PFSK-1 (cell line): ENCODE measurements at regions not wholly inside any gene's neighbourhood (a gene's known extent, or its start where the extent isn't known, plus 50 kb on each side); places are given as distances from the start of the nearest gene placed in this dataset.

Experiments used
- FOXP2 ChIP-seq: optimal IDR thresholded peaks from 2 replicates; pipeline ENCODE3; 2011; ENCODE audit warnings: borderline replicate concordance, control low read depth, inconsistent platforms; ENCODE audit not compliant: insufficient read depth; ENCODE audit errors: extremely low read length, extremely low read depth
- POLR2AphosphoS5 ChIP-seq: IDR thresholded peaks from 2 replicates; pipeline ENCODE4 v1.6.1; 2012; ENCODE audit warnings: low read depth, mild to moderate bottlenecking, control low read depth, low read length, moderate library complexity
- REST ChIP-seq, 2 experiments: IDR thresholded peaks; 2 replicates each; pipeline versions ENCODE4 v1.6.1 to v1.8.0; 2011 to 2012; ENCODE audit warnings: low read depth in 2 of 2, low read length in 2 of 2, control low read depth in 1 of 2, inconsistent platforms in 1 of 2, mild to moderate bottlenecking in 1 of 2, moderate library complexity in 1 of 2; ENCODE audit not compliant: insufficient read depth in 1 of 2
- SIN3A ChIP-seq: IDR thresholded peaks from 2 replicates; pipeline ENCODE4 v1.6.1; 2012; ENCODE audit warnings: mild to moderate bottlenecking, low read length, moderate library complexity, borderline replicate concordance; ENCODE audit not compliant: insufficient read depth
- TAF1 ChIP-seq: IDR thresholded peaks from 2 replicates; pipeline ENCODE4 v1.6.1; 2012; ENCODE audit warnings: low read length, control low read depth, borderline replicate concordance; ENCODE audit not compliant: insufficient read depth

DNA sequence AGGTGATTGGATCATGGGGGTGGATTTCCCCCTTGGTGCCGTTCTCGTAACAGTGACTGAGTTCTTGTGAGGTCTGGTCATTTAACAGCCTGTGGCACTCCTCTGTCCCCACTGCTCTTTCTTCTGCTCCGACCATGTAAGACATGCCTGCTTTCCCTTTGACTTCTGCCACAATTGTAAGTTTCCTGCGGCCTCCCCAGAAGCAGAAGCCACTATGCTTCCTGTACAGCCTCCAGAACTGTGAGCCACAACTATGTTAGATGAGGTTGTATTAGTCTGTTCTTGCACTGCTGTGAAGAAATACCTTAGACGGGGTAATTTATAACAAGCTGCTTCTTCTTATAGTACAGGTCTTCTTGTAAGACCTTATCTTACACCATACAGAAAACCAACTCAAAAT is 241.7 kb upstream of the KLF14 start:
- TF ChIP-seq POLR2AphosphoS5 (no peak), TAF1 (no peak), REST (IDR thresholded peaks at IDR 0.05; ENCODE audit: insufficient read depth in 1 of 2, low read depth in 2 of 2, low read length in 2 of 2) (no peak), SIN3A (no peak)

GRCh38 chr7:130982160-130982638 is 248.2 kb upstream of the KLF14 start:
- no peak for TF ChIP-seq REST (IDR thresholded peaks at IDR 0.05; ENCODE audit: insufficient read depth in 1 of 2, low read depth in 2 of 2, low read length in 2 of 2)
- no peak for TF ChIP-seq SIN3A
- TF ChIP-seq POLR2AphosphoS5, result no peak
- TF ChIP-seq TAF1, result no peak
- TF ChIP-seq FOXP2, result no peak

DNA sequence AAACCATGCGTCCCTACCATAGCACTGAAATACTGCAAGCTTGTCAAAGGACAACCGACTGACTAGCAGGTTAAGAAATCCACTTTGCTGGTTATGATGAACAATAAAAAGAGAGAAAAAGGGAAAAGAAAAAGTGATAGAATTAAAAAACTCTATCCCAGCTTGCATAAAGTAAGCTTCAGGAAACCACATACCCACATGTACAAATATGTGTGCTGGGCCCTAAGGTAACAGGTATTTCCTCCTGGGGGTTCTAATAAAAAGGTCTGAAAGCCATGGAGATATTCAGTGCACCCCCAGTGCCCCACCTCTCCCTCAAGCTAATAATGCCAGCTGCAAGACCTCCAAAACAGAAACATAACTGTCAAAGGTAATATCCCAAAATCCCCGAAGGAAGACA is 248.6 kb upstream of the KLF14 start:
- TF ChIP-seq POLR2AphosphoS5 (no peak), SIN3A (no peak), TAF1 (no peak), REST (IDR thresholded peaks at IDR 0.05; ENCODE audit: insufficient read depth in 1 of 2, low read depth in 2 of 2, low read length in 2 of 2) (no peak), FOXP2 (no peak)

DNA sequence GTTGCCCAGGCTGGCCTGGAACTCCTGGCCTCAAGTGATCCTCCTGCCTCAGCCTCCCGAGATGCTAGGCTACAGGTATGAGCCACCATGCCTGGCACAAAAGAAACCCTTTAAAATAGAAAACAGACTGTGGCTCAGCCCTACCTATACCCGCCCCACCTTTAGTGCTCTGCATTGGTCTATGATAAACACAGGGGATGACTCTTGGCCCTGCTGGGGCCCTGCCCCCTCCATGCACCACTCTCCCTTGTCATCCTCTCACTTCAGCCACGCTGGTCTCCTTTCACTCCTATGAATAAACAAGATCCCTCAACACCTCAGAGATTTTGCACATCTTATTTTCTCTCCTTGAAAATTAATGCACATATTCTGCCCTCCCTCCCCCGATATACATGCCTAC is 251.4 kb upstream of the KLF14 start:
- no peak for TF ChIP-seq SIN3A

- TF ChIP-seq TAF1, result no peak
Measured at GRCh38 chr7:130986261-130986690, 252.3 kb upstream of the KLF14 start.

DNA sequence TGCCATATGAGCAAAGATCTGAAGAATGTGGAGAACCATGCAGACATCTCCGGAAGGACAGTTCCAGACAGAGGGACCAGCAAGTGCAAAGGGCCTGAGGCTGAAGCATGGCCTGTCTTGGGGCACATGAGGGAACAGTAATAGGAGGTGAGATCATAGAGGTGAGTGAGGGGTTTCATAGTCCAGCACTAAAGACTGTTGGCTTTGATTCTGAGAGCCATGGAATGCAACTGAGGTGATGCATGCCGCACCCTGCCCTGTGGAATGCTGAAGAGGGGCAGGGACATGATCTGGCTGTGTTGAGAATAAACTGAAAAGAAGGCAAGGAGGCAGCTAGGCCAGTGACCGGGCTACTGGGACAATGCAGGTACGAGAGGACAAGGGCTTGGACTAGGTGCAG is 253.1 kb upstream of the KLF14 start:
- TF ChIP-seq POLR2AphosphoS5, result no peak
- no peak for TF ChIP-seq REST (IDR thresholded peaks at IDR 0.05; ENCODE audit: insufficient read depth in 1 of 2, low read depth in 2 of 2, low read length in 2 of 2)
- TF ChIP-seq TAF1, result no peak
